AG04449 (cell line): ENCODE measurements at regions not wholly inside any gene's neighbourhood (a gene's known extent, or its start where the extent isn't known, plus 50 kb on each side); places are given as distances from the start of the nearest gene placed in this dataset.
A peak's percentile ranks its signal among the peaks of the same experiment; 100 is the strongest.

Experiments used
- CTCF ChIA-PET: fragments of 350-600 bp; formaldehyde crosslinking; extraction: SDS; loops from one replicate; lab custom pipeline; 2021; ENCODE audit warnings: antibody characterized with exemption; lab: Yijun Ruan, JAX
- POLR2A ChIA-PET: fragments of 400-600, 350-600 bp; formaldehyde crosslinking; extraction: SDS; loops from one replicate; lab custom pipeline; 2020; ENCODE audit warnings: antibody characterized with exemption, inconsistent platforms; lab: Yijun Ruan, JAX
- DNase-seq: peaks from one replicate; pipeline ENCODE4 v3.0.0-alpha.2; 2010; ENCODE audit warnings: low read depth, low spot score
- H3K4me3 ChIP-seq: 2 replicates; pipeline ENCODE4 v1.5.1; 2011; ENCODE audit warnings: low read depth, mild to moderate bottlenecking, control low read depth, low read length
- TF ChIP-seq, protein P1 (sequence below): IDR thresholded peaks from one replicate; pipeline ENCODE4 v1.5.1; 2011; ENCODE audit warnings: mild to moderate bottlenecking, moderate library complexity, low read length, control low read depth, inconsistent platforms; ENCODE audit not compliant: insufficient read depth; ENCODE audit errors: missing control alignments

DNA sequence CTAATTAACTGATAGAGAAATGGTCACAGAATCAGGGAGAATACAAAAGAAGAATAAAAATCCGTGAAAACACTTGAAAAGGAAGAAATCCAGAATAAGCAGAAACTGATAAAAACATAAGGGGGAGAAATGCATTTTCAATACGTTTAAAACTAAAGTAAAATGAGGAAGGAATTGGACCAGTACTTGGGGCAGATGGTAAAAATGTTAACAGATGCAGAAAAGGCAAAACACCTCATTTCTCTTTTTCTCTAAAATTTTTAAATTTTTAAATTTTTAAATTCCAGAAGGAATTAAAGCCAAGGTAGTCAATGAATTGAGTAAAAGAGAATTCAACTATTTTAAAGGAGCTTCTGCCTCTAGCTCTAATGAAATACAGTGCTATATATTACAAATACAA is 353.9 kb downstream of the METTL4 start:
- ChIA-PET POLR2A (no interaction called here), CTCF (no interaction called here)
- H3K4me3 ChIP-seq: no peak overlapping the region
- DNase-seq: no peak
- TF ChIP-seq, protein P1, sequence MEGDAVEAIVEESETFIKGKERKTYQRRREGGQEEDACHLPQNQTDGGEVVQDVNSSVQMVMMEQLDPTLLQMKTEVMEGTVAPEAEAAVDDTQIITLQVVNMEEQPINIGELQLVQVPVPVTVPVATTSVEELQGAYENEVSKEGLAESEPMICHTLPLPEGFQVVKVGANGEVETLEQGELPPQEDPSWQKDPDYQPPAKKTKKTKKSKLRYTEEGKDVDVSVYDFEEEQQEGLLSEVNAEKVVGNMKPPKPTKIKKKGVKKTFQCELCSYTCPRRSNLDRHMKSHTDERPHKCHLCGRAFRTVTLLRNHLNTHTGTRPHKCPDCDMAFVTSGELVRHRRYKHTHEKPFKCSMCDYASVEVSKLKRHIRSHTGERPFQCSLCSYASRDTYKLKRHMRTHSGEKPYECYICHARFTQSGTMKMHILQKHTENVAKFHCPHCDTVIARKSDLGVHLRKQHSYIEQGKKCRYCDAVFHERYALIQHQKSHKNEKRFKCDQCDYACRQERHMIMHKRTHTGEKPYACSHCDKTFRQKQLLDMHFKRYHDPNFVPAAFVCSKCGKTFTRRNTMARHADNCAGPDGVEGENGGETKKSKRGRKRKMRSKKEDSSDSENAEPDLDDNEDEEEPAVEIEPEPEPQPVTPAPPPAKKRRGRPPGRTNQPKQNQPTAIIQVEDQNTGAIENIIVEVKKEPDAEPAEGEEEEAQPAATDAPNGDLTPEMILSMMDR: no peak

DNA sequence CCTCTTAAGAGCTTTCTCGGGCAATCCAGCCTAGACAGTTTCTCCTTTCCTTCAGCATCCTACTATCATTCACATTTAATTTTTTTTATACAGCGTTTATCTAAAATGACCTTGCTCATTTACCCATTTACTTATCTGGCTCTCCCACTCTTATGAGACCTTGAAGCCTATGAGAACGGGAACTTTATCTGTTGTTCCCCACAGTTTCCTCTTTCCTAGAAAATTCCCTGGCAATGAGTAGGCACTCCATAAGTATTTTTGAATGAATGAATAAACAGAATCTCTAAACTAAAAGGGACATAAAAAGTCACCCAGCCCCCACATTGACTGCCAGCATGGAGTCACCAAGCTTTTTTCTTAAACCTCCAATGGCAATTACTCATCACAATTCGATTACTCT is 353.2 kb downstream of the METTL4 start:
- DNase-seq: no peak
- TF ChIP-seq, protein P1: no peak
- H3K4me3 ChIP-seq: no peak overlapping the region
- ChIA-PET CTCF (no interaction called here), POLR2A (no interaction called here)

DNA sequence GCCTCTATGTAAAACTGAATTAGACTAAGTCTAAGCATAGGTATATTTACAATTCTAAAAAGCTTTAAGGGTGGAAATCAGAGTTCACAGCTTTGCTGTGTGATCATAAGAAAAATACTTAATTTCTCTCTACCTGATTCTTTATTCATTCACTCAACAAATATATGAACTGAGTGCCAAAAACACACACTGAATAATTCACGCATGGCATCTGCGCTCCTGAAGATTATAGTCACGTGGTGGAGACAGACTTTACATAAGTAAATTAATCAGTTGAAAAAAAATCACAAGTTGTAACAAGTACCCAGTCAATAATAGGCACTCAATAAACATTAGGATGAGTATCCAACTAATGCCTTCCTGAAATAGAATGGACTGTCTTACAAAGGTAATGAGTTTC is 351.6 kb downstream of the METTL4 start:
- TF ChIP-seq, protein P1: no peak
- DNase-seq: no peak
- POLR2A ChIA-PET: no interaction called here
- CTCF ChIA-PET: interaction anchor here (1.0 kb wide), 1 partner anchor 322 kb away, joined by 3 read pairs; no protein-coding TSS in a partner anchor
- no peak overlapping the region for H3K4me3 ChIP-seq

DNA sequence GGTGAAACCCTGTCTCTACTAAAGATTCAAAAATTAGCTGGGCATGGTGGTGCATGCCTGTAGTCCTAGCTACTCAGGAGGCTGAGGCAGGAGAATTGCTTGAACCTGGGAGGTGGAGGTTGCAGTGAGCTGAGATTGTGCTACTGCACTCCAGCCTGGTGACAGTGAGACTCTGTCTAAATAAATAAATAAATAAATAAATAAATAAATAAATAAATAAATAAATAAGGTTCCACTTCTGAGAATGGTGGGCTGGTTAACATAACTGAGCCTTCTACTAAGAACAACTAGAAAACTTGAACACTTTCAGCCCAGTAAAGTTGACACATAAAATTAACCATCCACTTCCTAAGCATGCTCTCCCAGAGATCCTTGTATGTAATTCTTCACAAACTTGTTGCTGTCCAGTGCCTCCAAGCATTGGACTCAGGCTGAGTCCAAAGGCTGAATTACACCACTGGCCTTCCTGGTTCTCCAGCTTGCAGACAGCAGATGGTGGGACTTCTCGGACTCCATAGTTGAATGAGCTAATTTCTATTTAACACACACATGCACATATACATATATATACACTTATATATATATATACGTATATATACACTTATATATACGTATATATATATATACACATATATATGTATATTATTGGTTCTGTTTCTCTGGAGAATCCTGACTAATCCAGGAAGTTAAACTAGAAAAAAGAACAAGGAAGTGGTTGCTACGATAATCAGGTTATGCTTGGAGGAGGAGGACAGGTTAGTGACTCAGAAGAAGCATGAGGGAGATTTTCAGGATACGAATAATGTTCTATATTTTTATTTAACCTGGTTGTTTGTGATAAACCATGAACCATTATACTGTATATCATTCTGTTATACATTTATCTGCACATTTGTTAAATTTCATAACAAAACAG is 348.8 kb downstream of the METTL4 start:
- ChIA-PET POLR2A (no interaction called here), CTCF (interaction anchor here (1.4 to 3.2 kb wide), 2 partner anchors 63 to 117 kb away, joined by 3 to 31 read pairs; no protein-coding TSS in a partner anchor)
- DNase-seq: no peak
- TF ChIP-seq, protein P1: no peak
- no peak overlapping the region for H3K4me3 ChIP-seq

DNA sequence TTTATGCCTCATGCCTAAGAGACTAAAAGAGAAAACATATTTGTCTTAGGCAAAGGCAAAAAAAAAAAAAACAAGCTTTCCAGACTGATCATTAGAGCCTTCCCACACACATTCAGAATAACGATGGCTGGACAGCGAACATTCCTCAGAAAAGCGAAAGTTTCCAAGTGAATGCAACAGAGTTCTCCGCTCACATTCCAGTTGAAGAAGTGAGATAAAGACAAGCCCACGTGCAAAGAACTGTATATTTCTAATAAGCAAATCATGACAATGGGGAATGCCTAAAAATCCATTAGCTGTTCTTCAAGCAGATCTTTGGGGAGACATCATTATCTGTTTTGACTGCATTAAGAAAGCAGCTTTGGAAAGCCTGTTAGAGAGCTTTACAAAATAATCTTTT is 347.9 kb downstream of the METTL4 start:
- H3K4me3 ChIP-seq: no peak overlapping the region
- POLR2A ChIA-PET: no interaction called here
- DNase-seq: no peak
- CTCF ChIA-PET: interaction anchor here (0.6 to 3.2 kb wide), 9 partner anchors 14 to 1361 kb away, joined by 3 to 31 read pairs (median 4); no protein-coding TSS in a partner anchor
- TF ChIP-seq, protein P1: no peak

DNA sequence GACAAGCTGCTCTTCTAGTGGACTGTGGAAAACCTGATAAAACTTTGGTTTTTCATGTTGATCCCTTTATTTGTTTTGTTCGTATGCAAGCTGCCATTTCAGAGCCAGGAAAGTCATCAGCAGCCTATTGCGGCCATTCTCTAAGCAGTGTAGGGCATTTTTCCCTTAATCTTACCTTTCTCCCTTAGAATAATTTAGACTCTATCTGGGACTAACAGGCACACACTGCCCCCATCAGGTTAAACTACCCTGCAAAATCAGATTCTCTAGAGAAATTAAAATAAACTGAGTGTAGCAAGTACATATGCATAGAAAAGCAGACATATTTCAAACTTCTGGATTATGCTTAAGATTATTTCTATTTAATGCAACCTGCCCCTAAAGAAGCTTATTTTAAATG is 347.5 kb downstream of the METTL4 start:
- TF ChIP-seq, protein P1: peak; percentile 26
- POLR2A ChIA-PET: no interaction called here
- DNase-seq: no peak
- H3K4me3 ChIP-seq: no peak overlapping the region
- CTCF ChIA-PET: interaction anchor here (0.6 to 3.2 kb wide), 14 partner anchors 13 to 1363 kb away, joined by 3 to 31 read pairs (median 3); no protein-coding TSS in a partner anchor
